GM18907 (cell line): ENCODE measurements at regions not wholly inside any gene's neighbourhood (a gene's known extent, or its start where the extent isn't known, plus 50 kb on each side); places are given as distances from the start of the nearest gene placed in this dataset.
"Not testable (repeated sequence)": the region's sequence is repeated elsewhere in the genome, so short reads cannot be mapped to it uniquely, and the experiment has no call there.

Experiments
- ATAC-seq: cut with Tn5 transposase; IDR thresholded peaks from one replicate; pipeline ENCODE4 v1.9.1; 2021; ENCODE audit warnings: mild to moderate bottlenecking, moderate library complexity; ENCODE audit not compliant: unreplicated experiment

DNA sequence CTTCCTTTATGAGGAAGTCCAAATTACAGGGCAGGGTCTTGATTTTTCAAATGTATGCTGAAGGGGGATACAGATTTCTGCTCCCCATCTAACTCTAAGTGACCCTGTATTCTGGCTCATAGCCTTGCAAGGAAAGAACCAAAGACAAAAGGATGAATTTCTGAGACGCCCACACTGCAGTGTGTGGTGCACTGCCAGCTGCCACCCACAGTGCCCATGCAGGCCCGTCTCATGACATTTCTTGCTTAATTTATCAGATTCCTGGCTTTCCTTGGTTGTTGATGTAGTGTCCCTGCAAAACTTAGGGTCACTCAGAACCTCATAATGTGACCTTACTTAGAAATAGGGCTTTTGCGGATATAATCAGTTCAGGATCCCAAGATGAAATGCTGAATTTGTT is 68.0 kb downstream of the CBLN4 start:
- ATAC-seq = no peak

DNA sequence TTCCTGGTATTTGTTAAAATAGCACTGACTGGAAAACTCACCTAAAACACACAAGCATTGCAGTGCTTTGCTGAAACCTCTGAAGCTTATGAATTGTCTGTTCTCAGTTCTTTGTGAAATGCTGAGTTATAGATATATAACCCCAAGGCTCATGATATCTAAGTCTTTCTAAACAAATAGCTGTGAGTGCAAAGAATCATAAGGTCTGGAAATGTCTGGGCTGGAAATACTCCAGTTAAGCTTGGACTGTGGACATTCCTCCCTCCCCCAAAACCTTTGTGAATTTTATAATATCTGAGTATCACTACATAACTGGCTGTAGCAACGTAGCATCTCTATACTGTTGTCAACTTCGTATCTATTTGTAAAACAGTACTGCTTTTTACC is 69.1 kb downstream of the CBLN4 start:
- ATAC-seq = no peak

GRCh38 chr20:55935448-55936208 is 69.7 kb downstream of the CBLN4 start:
- no peak for ATAC-seq

- no peak for ATAC-seq
These were observed 71.2 kb downstream of the CBLN4 start for GRCh38 chr20:55934146-55934545.

DNA sequence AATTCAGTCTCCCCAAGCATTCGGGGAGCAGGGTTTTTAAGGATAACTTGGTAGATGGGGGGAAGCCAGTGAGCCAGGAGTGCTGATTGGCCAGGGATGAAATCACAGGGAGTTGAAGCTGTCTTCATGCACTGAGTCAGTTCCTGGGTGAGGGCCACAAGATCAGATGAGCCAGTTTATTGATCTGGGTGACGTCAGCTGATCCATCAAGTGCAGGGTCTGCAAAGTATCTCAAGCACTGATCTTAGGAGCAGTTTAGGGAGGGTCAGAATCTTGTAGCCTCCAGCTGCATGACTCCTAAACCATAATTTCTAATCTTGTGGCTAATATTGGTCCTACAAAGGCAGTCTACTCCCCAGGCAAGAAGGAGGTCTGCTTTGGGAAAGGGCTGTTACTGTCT is 74.4 kb downstream of the CBLN4 start:
- ATAC-seq = not testable (repeated sequence)

DNA sequence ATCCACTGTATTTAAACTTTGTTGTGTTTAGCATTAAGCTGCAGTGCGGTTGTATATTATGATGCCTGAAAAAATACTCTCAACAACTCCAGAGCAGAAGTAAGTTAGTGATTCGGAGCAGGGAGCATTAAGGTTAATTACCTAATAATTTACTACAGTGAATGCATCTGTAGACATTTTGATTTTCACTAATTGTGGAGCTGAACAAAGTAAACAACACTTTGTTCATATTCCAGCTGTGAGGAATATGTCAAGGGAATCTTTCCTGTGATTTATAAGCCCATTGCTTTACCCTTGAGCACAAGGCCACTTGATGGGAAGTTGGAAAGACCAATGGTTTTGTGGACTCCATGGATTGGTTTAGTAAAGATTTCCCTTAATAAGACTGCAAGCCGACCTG is 77.1 kb downstream of the CBLN4 start:
- ATAC-seq = no peak

DNA sequence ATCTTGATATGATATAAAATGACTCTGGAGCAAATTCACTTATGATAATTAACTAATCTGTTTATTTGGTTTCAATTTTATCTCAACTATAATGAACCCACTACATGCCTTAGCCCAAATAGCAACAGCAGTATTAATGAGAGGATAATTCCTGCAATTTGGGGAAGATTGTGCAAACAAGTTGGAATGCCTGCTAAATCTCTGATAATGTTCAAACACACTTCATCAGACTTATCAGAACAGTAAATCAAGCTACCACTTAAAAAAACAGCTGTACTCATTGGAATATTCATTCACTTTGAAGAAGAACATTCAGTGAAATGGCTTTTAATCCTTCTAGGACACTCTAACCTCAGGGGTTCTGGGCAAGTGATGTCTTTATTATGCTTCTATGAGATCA is 85.4 kb downstream of the CBLN4 start:
- no peak for ATAC-seq

- ATAC-seq = no peak
These were observed 86.0 kb downstream of the CBLN4 start for GRCh38 chr20:55919319-55919718.

DNA sequence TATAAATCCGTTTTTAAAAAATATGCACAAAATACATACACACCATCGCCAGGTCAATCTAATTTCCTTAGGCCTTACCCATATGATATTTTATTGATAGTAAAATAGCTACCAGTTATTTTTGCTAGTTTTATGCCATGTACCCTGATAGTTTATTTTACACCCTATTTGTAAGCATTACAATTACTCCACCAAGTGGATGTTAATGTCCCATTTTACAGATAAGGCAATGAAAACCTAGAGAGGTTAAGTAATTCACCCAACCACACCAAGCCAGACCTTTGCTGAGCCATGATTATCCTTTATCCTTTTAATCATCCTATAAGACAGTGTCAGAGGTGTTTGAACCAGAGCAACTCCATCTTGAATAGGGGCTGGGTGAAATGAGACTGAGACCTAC is 86.8 kb downstream of the CBLN4 start:
- no peak for ATAC-seq

DNA sequence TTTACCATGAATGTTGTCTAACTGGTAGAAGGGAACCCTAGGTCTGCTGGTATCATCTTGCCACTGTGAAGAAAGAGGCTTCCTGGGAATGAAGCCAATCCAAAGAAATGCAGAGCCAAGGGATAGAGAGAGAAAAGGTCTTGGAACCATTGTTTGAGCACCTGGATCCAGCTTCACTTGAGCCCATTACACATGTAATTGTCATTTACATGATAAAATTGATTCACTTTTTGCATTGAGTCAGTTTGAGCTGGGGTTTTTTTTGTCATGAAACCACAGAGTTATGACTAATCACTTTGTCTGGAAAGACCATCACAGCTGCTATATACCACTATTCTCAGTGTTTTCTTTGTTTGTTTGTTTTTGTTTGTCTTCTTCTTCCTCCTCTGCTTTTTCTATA is 112.3 kb downstream of the CBLN4 start:
- no peak for ATAC-seq

DNA sequence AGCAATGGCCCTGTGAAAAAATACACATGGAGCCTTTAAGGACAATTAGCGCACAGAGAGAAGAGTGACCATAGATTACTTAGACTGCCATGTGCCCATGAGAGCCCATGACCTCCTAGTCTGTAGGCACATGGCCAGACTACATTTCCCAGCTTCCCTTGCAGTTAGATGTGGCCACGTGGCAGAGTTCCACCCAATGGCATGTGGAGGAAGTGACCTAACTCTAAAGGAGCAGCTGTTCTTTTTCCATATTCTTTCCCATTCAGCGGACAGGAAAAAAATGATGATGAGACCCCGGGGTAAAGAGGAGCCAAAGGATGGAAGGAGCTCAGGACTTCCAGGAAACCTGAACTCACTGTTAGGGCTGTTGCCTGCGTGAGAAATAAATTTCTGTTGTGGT is 116.6 kb downstream of the CBLN4 start:
- ATAC-seq = no peak

DNA sequence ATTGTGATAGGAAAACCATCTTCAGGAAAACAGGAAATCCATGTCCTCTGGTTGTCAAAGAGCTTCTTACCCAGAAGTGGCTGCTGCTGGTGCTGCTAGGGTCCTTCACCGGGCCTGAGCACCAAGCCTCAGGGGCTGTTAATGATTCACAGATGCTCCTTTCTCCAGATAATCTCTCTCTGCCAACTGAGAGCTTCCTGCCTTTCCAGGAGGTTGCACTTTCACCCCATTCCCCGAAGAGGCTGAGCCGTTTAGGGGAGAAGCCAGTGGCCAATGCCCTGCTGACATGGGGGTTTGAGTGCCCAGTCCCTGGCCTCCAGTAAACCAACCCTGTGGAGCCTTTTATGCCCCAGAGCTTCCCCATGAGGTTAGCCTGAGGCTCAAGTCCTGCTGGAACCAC is 122.4 kb downstream of the CBLN4 start:
- no peak for ATAC-seq

- no peak for ATAC-seq
These were observed 123.0 kb downstream of the CBLN4 start for GRCh38 chr20:55882286-55882685.

- ATAC-seq = no peak
These were observed 124.1 kb downstream of the CBLN4 start for GRCh38 chr20:55881204-55881603.

DNA sequence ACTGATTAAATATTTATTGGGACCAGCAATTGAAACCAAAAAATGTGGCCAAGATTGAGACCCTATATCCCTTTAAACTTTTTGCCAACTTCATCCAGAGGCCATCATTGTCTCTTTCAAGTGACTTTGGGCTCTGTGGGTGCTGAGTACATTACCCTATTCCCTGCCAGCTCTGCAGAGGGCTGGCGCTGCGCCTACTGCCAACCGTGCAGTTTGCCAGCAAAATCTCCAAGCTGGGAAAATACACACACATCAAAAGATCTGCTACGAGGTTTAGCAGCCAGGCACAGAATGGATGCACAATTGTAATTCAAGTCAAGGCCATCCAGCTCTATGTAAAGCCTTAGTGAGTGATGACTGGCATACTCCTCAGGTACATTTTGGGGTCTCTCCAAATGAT is 125.0 kb downstream of the CBLN4 start:
- no peak for ATAC-seq

- no peak for ATAC-seq
These were observed 150.3 kb downstream of the CBLN4 start for GRCh38 chr20:55855052-55855451.

- ATAC-seq = no peak
These were observed 175.0 kb downstream of the CBLN4 start for GRCh38 chr20:55830121-55830827.

DNA sequence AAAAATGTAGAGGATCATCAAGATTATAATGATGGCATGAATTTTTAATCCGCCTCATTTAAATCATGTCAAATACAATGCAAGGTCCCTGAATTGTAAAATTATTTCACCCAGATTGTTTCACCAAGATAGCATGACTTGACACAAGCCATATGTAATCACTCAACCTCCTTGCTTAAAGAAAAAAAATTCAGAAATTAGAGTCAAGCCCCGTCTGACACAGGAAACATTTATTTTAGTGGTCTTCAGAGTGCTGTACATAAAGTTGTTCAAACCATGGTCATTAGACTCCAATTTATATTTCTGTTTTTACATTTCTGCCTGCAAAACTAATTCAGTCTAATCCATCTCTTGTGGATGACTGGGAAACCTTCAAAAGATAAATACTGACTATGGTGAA is 200.2 kb downstream of the CBLN4 start:
- no peak for ATAC-seq

GRCh38 chr20:55800552-55801245 is 204.6 kb downstream of the CBLN4 start:
- no peak for ATAC-seq

DNA sequence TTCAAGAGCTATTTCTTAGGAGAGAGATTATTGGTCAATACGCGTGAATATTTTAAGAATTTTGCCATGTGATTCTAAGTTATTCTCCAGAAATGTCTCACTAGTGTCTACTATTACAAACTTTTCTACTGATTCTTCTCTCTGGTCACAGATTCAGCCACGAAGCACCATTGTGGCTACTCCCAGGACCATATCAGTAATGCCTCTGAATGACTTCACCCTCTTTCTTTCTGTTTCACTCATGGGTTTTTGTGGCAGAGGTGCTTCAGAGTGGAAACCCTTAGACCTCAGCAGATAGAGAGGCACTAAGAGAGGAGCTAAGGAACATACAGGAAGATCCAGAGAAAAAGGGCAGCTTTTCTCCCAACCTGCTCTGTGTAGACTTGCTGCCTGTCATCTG is 211.3 kb downstream of the CBLN4 start:
- ATAC-seq = no peak

GRCh38 chr20:55792049-55792448 is 213.3 kb downstream of the CBLN4 start:
- no peak for ATAC-seq

DNA sequence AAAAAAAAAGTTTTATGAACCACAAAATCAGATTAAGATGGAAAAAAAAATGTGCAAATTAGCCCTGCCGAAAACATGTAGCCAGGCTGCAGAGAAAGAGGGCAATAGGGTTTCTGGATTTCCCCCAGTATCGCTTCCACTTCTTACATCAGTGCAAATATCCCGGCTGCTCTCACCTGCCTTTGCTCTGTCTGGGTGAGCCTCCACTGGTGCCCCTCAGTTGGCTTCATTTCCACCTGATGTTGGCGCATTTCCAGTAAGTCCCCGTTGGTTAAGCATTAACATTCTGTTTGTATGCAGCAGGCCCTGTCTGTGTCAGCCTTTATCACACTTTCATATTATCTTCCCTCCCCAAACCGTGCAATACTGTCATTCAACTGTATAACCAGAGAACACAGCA is 215.1 kb downstream of the CBLN4 start:
- ATAC-seq = no peak
